Body of pancreas (tissue), 4 donors: ENCODE measurements at regions not wholly inside any gene's neighbourhood (a gene's known extent, or its start where the extent isn't known, plus 50 kb on each side); places are given as distances from the start of the nearest gene placed in this dataset.

Source experiments
- CTCF ChIP-seq, 7 experiments: fragments of 450-650 bp in 4 of 7; fragments of 200-600 bp in 3 of 7; sonication (generic) in 3 of 7; IDR thresholded peaks; one replicate each; pipeline ENCODE4 v1.5.1; 2016 to 2019; ENCODE audit warnings: antibody characterized with exemption in 7 of 7
- POLR2A ChIP-seq, 3 donors: fragments of 450-650 bp; IDR thresholded peaks; one replicate each; pipeline ENCODE4 v1.6.1; 2016; ENCODE audit warnings: antibody characterized with exemption in 3 of 3, mild to moderate bottlenecking in 2 of 3

DNA sequence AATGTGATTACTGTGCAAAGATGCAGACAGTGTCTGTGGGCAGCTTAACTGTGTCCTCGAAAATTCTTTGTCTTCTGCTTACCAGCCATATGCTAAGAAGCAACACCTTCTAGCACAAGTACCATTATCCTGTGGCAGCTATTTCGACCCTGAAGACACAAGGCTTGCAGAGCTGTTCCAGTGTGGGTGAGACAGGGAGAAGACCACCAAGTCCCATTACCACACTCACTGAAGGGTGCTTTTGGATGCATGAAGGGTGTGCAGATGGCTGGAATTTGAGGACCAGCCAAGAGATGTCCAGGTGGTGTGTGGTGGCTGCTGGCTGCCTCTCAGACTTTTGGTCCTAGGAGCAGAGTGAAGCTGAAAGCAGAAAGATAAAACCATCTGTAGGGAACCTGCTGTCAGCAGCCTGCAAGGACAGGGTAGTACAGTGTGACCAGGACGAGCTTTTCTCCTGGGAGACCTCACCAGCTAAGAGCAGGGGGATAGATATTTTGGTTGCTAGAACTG lies 161.8 kb downstream of the ICE1 start:
- no peak for TF ChIP-seq CTCF (IDR thresholded peaks at IDR 0.05)
- TF ChIP-seq POLR2A (IDR thresholded peaks at IDR 0.05) = no peak
